ENCODE measurements at regions not wholly inside any gene's neighbourhood (a gene's known extent, or its start where the extent isn't known, plus 50 kb on each side); places are given as distances from the start of the nearest gene placed in this dataset.

DNA sequence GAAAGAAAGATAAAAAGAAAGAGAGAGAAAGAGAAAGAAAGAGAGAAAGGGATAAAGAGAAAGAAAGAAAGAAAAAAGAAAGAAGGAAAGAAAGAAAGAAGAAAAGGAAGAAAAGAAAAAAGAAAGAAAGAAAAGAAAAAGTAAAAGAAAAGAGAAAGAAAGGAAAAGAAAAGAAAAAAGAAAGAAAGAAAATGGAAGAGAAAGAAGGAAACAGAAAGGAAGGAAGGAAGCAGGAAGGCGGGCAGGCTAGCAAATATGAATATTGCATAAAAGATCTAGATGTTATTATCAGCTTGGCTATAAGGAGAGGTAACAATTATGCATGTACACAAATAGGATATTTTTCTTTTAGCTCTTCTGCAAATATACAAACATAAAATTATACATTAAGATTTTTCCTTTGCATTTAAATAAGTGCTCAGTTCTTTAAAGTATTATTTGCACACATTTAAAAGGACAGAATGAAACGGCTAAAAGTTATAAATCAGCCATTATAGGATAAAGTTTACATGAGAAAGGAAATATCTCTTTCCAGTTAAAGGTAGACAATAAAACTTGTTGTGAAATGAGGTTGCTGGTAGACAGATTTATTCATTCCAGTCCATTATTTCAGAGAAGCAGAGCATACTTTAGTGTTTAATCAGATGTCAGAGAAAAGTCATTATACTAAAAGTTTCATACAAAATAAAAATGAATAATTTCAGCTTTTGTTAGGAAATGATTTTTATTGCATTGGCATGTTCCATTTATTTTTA, 511.4 kb downstream of the KCNJ3 start:
- TF ChIP-seq, protein P1, sequence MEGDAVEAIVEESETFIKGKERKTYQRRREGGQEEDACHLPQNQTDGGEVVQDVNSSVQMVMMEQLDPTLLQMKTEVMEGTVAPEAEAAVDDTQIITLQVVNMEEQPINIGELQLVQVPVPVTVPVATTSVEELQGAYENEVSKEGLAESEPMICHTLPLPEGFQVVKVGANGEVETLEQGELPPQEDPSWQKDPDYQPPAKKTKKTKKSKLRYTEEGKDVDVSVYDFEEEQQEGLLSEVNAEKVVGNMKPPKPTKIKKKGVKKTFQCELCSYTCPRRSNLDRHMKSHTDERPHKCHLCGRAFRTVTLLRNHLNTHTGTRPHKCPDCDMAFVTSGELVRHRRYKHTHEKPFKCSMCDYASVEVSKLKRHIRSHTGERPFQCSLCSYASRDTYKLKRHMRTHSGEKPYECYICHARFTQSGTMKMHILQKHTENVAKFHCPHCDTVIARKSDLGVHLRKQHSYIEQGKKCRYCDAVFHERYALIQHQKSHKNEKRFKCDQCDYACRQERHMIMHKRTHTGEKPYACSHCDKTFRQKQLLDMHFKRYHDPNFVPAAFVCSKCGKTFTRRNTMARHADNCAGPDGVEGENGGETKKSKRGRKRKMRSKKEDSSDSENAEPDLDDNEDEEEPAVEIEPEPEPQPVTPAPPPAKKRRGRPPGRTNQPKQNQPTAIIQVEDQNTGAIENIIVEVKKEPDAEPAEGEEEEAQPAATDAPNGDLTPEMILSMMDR (IDR thresholded peaks at IDR 0.05; ENCODE audit: low read depth, low read length, missing control alignments), result no peak
- no peak overlapping the region for H3K4me3 ChIP-seq (ENCODE audit: low read depth, low read length)
- no peak for DNase-seq (ENCODE audit: low read depth)
- in situ Hi-C loops (cut with HindIII; ENCODE audit: low sequenced_read_pairs), result no loop called here

DNA sequence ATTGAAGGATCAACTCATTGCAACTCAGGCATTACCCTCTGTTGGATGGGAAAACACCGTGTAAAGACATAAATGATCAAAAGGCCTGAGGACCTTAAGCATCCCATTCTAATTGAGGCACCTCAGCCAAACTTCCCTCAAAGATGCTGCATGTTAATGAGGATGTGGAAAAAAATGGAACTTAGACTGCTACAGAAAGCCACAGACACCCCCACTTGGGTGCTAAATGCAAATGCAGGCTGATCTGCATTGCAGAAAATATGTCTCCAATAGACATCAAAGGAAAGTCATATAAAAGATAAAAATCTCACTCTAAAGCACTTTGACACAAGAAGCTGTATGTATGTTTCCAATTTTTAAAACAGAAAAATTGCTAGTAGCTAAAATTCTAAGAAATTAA, 504.7 kb downstream of the KCNJ3 start:
- DNase-seq (ENCODE audit: low read depth), result no peak
- H3K4me3 ChIP-seq (ENCODE audit: low read depth, low read length), result no peak overlapping the region
- TF ChIP-seq, protein P1 (IDR thresholded peaks at IDR 0.05; ENCODE audit: low read depth, low read length, missing control alignments), result no peak
- in situ Hi-C loops (cut with HindIII; ENCODE audit: low sequenced_read_pairs), result no loop called here

DNA sequence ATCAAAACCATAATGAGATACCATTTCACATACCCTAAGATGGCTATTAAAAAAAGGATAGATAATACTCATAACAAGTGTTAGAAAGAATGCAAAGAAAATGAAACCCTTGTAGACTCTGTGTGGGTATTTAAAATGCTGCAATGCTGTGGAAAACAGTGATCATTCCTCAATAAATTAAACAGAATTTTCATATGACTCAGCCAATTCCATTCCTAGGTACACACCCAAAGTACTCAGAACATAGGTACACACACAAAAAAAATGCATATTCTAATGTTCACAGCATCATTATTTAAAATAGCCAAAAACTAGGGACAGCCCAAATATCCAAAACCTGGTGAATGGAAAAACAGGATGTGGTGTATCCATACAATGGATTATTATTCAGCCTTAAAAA, 502.3 kb downstream of the KCNJ3 start:
- no peak overlapping the region for H3K4me3 ChIP-seq (ENCODE audit: low read depth, low read length)
- in situ Hi-C loops (cut with HindIII; ENCODE audit: low sequenced_read_pairs), result no loop called here
- DNase-seq (ENCODE audit: low read depth), result no peak
- TF ChIP-seq, protein P1 (IDR thresholded peaks at IDR 0.05; ENCODE audit: low read depth, low read length, missing control alignments), result no peak

DNA sequence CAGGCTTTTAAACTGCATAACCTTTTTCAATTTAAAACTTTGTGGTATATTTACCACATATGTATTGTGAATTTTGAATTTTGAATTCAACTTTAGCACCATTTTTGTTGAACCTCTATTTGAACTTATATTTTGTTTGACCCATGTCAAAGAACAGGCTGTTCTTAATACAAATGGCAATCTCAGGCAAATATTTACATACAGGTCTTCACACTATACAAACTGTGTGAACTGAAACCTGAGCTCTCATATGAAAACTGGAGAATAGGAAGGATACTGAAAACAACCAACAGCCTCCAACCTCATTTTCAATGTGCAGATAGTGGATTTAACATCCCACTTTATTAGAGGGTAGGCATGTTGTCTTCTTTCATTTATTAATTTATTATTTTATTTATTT, 491.8 kb downstream of the KCNJ3 start:
- no peak overlapping the region for H3K4me3 ChIP-seq (ENCODE audit: low read depth, low read length)
- no peak for DNase-seq (ENCODE audit: low read depth)
- in situ Hi-C loops (cut with HindIII; ENCODE audit: low sequenced_read_pairs), result no loop called here
- TF ChIP-seq, protein P1 (IDR thresholded peaks at IDR 0.05; ENCODE audit: low read depth, low read length, missing control alignments), result no peak

DNA sequence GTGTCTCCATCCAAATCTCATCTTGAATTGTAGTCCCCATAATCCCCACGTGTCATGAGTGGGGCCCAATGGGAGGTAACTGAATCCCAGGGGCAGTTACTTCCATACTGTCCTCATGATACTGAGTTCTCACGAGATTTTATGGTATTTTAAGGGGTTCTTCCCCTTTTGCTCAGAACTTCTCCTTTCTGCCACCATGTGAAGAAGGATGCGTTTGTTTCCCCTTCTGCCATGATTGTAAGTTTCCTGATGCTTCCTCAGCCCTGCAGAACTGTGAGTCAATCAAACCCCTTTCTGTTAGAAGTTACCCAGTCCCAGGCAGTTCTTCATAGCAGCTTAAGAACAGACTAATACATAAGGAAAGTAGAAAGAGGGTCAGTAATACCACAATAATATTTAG, 480.4 kb downstream of the KCNJ3 start:
- TF ChIP-seq, protein P1 (IDR thresholded peaks at IDR 0.05; ENCODE audit: low read depth, low read length, missing control alignments), result no peak
- H3K4me3 ChIP-seq (ENCODE audit: low read depth, low read length), result no peak overlapping the region
- in situ Hi-C loops (cut with HindIII; ENCODE audit: low sequenced_read_pairs), result no loop called here
- DNase-seq (ENCODE audit: low read depth), result no peak

DNA sequence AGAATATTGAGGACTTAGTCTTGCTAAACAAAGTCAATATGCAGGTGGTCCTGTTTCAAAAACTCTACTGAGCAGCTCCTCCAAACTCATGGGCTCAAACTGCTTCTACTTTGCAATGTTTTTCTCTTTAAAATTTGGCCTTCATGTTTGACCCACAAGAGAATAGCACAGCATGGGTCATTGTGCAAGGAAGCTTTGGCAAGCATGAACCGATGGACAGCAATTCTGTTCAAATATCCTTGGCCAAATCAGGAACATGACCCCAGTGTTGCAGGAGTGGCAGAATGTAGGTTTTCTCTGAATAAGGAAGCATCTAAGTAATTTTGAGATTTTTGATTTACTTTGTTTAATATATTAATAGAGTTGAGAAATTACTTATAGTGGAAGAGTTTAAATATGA, 477.9 kb downstream of the KCNJ3 start:
- H3K4me3 ChIP-seq (ENCODE audit: low read depth, low read length), result no peak overlapping the region
- TF ChIP-seq, protein P1 (IDR thresholded peaks at IDR 0.05; ENCODE audit: low read depth, low read length, missing control alignments), result no peak

More for the DNA sequence above, 477.9 kb downstream of the KCNJ3 start:
- in situ Hi-C loops (cut with HindIII; ENCODE audit: low sequenced_read_pairs), result no loop called here
- no peak for DNase-seq (ENCODE audit: low read depth)

Measured in astrocyte of the cerebellum (primary cell).